ENCODE measurements at regions not wholly inside any gene's neighbourhood (a gene's known extent, or its start where the extent isn't known, plus 50 kb on each side); places are given as distances from the start of the nearest gene placed in this dataset.
"Not testable (repeated sequence)": the region's sequence is repeated elsewhere in the genome, so short reads cannot be mapped to it uniquely, and the experiment has no call there.

- no peaks in the 10 kb centered on the region for H3K4me1 Mint-ChIP-seq
- no peak overlapping the region for H3K27ac Mint-ChIP-seq
- no peaks in the 10 kb centered on the region for H3K27me3 Mint-ChIP-seq (ENCODE audit: low read depth, poor library complexity)
- no peak for DNase-seq
- no peak overlapping the region for H3K4me3 Mint-ChIP-seq
- no peaks in the 10 kb centered on the region for H3K36me3 Mint-ChIP-seq (ENCODE audit: low read depth)
- no peak for TF ChIP-seq CTCF (IDR thresholded peaks at IDR 0.05)
- H3K9me3 Mint-ChIP-seq, result no peaks in the 10 kb centered on the region
Measured at GRCh38 chr9:74096420-74096819, 400.7 kb upstream of the RORB start.

GRCh38 chr9:74100042-74100441 lies 397.1 kb upstream of the RORB start:
- no peaks in the 10 kb centered on the region for H3K36me3 Mint-ChIP-seq (ENCODE audit: low read depth)
- H3K4me1 Mint-ChIP-seq, result peaks cover 14% of the 10 kb centered on the region
- H3K9me3 Mint-ChIP-seq, result peaks cover 11% of the 10 kb centered on the region
- H3K27ac Mint-ChIP-seq, result no peak overlapping the region
- DNase-seq, result no peak
- H3K4me3 Mint-ChIP-seq, result no peak overlapping the region
- no peaks in the 10 kb centered on the region for H3K27me3 Mint-ChIP-seq (ENCODE audit: low read depth, poor library complexity)
- TF ChIP-seq CTCF (IDR thresholded peaks at IDR 0.05), result no peak

- H3K27me3 Mint-ChIP-seq (ENCODE audit: low read depth, poor library complexity); H3K36me3 Mint-ChIP-seq (ENCODE audit: low read depth); H3K4me3 Mint-ChIP-seq; DNase-seq: not testable (repeated sequence)
- H3K4me1 Mint-ChIP-seq, result peaks cover 14% of the 10 kb centered on the region
- H3K27ac Mint-ChIP-seq, result peak overlapping the region; percentile 55
- H3K9me3 Mint-ChIP-seq, result peaks cover 11% of the 10 kb centered on the region
Measured at GRCh38 chr9:74102148-74102547, 395.0 kb upstream of the RORB start.

GRCh38 chr9:74102702-74103101 lies 394.4 kb upstream of the RORB start:
- Mint-ChIP-seq H3K4me3 (no peak overlapping the region), H3K27me3 (ENCODE audit: low read depth, poor library complexity) (no peaks in the 10 kb centered on the region), H3K9me3 (peaks cover 11% of the 10 kb centered on the region), H3K27ac (no peak overlapping the region), H3K4me1 (peaks cover 14% of the 10 kb centered on the region), H3K36me3 (ENCODE audit: low read depth) (no peaks in the 10 kb centered on the region)
- DNase-seq, result no peak
- no peak for TF ChIP-seq CTCF (IDR thresholded peaks at IDR 0.05)

- H3K27me3 Mint-ChIP-seq (ENCODE audit: low read depth, poor library complexity), result no peaks in the 10 kb centered on the region
- H3K36me3 Mint-ChIP-seq (ENCODE audit: low read depth), result no peaks in the 10 kb centered on the region
- no peak for TF ChIP-seq CTCF (IDR thresholded peaks at IDR 0.05)
- no peak overlapping the region for H3K27ac Mint-ChIP-seq
- no peak overlapping the region for H3K4me3 Mint-ChIP-seq
- peaks cover 11% of the 10 kb centered on the region for H3K9me3 Mint-ChIP-seq
- H3K4me1 Mint-ChIP-seq, result peaks cover 1% of the 10 kb centered on the region
- DNase-seq, result no peak
Measured at GRCh38 chr9:74107692-74108091, 389.4 kb upstream of the RORB start.

GRCh38 chr9:74115976-74116375 lies 381.2 kb upstream of the RORB start:
- no peak for DNase-seq
- no peaks in the 10 kb centered on the region for H3K4me1 Mint-ChIP-seq
- no peak for TF ChIP-seq CTCF (IDR thresholded peaks at IDR 0.05)
- no peaks in the 10 kb centered on the region for H3K9me3 Mint-ChIP-seq
- H3K36me3 Mint-ChIP-seq (ENCODE audit: low read depth), result no peaks in the 10 kb centered on the region
- H3K27me3 Mint-ChIP-seq (ENCODE audit: low read depth, poor library complexity), result no peaks in the 10 kb centered on the region
- no peak overlapping the region for H3K27ac Mint-ChIP-seq
- H3K4me3 Mint-ChIP-seq, result no peak overlapping the region
